OCI-LY7 (cell line): ENCODE measurements at regions not wholly inside any gene's neighbourhood (a gene's known extent, or its start where the extent isn't known, plus 50 kb on each side); places are given as distances from the start of the nearest gene placed in this dataset.

Source experiments
- BruUV-seq: library from RNA; stranded (reverse); fragments of 400-500 nt; replicated peaks from 2 replicates; lab custom pipeline; 2021; lab: Mats Ljungman, UMichigan
- CTCF ChIA-PET: fragments of 300-600 bp; sonication (Branson Sonifier 250); formaldehyde crosslinking; loops from one replicate; lab custom pipeline; 2022; ENCODE audit warnings: antibody characterized with exemption; ENCODE audit not compliant: unreplicated experiment; lab: Charles Lee
- POLR2A ChIA-PET: fragments of 300-600 bp; sonication (Branson Sonifier 250); formaldehyde crosslinking; loops from one replicate; lab custom pipeline; 2022; ENCODE audit warnings: antibody characterized with exemption; lab: Charles Lee
- DNase-seq: peaks from one replicate; pipeline ENCODE4 v3.0.0-alpha.2; 2015; ENCODE audit warnings: low spot score
- H2AFZ ChIP-seq: fragments of 200-600 bp; sonication (generic), shearing (Covaris generic); 2 replicates; pipeline ENCODE4 v1.6.1; 2014; ENCODE audit warnings: mild to moderate bottlenecking, antibody characterized with exemption, low read length, moderate library complexity
- H3K27ac ChIP-seq: fragments of 200-600 bp; sonication (generic); 2 replicates; pipeline ENCODE4 v1.5.1; 2014; ENCODE audit warnings: mixed run types, low read depth, mild to moderate bottlenecking, moderate library complexity, low read length, inconsistent platforms; ENCODE audit not compliant: poor library complexity, severe bottlenecking
- H3K36me3 ChIP-seq: fragments of 200-600 bp; sonication (generic); 2 replicates; pipeline ENCODE4 v1.6.1; 2014; ENCODE audit warnings: mild to moderate bottlenecking, antibody characterized with exemption, low read length, moderate library complexity, mixed read lengths; ENCODE audit not compliant: insufficient read depth
- H3K4me1 ChIP-seq: fragments of 200-600 bp; sonication (generic); 2 replicates; pipeline ENCODE4 v1.5.1; 2014; ENCODE audit warnings: mild to moderate bottlenecking, low read length; ENCODE audit not compliant: insufficient read depth, poor library complexity, severe bottlenecking
- H3K4me2 ChIP-seq: fragments of 200-600 bp; sonication (generic); 2 replicates; pipeline ENCODE4 v1.6.1; 2014; ENCODE audit warnings: mild to moderate bottlenecking, low read length
- H3K4me3 ChIP-seq: fragments of 200-600 bp; sonication (generic); 2 replicates; pipeline ENCODE4 v1.5.1; 2014; ENCODE audit warnings: mild to moderate bottlenecking, low read depth, low read length; ENCODE audit not compliant: poor library complexity, severe bottlenecking
- H3K79me2 ChIP-seq: fragments of 200-600 bp; sonication (generic); 2 replicates; pipeline ENCODE4 v1.6.1; 2016; ENCODE audit warnings: low read depth, mild to moderate bottlenecking, low read length, moderate library complexity, mixed read lengths; ENCODE audit not compliant: insufficient read depth
- H3K9me2 ChIP-seq: fragments of 200-600 bp; sonication (generic); 2 replicates; pipeline ENCODE4 v1.6.1; 2016; ENCODE audit warnings: mild to moderate bottlenecking, low read length, mixed read lengths; ENCODE audit not compliant: insufficient read depth
- H3K9me3 ChIP-seq: fragments of 200-600 bp; sonication (generic); 2 replicates; pipeline ENCODE4 v1.6.1; 2014; ENCODE audit warnings: mild to moderate bottlenecking, mixed run types, low read length, mixed read lengths
- H4K20me1 ChIP-seq: fragments of 200-600 bp; sonication (generic); 2 replicates; pipeline ENCODE4 v1.6.1; 2014; ENCODE audit warnings: mild to moderate bottlenecking, antibody characterized with exemption, low read length, moderate library complexity, mixed read lengths; ENCODE audit not compliant: insufficient read depth
- EZH2phosphoT487 ChIP-seq: fragments of 200-600 bp; sonication (generic); IDR thresholded peaks from 2 replicates; pipeline ENCODE4 v1.6.1; 2018; ENCODE audit warnings: low read depth, borderline replicate concordance, mild to moderate bottlenecking, mixed run types, antibody characterized with exemption, low read length, moderate library complexity, mixed read lengths
- intact Hi-C: fragments of 100-400 bp; cut with micrococcal nuclease; formaldehyde crosslinking; loops from one replicate; pipeline ENCODE4 v1.10.0; 2022; ENCODE audit not compliant: unreplicated experiment
- TF ChIP-seq, protein P1 (sequence below): fragments of 200-600 bp; sonication (generic); conservative IDR thresholded peaks from 2 replicates; pipeline ENCODE4 v1.5.1; 2014; ENCODE audit warnings: mild to moderate bottlenecking, antibody characterized with exemption, low read length, moderate library complexity, mixed read lengths

DNA sequence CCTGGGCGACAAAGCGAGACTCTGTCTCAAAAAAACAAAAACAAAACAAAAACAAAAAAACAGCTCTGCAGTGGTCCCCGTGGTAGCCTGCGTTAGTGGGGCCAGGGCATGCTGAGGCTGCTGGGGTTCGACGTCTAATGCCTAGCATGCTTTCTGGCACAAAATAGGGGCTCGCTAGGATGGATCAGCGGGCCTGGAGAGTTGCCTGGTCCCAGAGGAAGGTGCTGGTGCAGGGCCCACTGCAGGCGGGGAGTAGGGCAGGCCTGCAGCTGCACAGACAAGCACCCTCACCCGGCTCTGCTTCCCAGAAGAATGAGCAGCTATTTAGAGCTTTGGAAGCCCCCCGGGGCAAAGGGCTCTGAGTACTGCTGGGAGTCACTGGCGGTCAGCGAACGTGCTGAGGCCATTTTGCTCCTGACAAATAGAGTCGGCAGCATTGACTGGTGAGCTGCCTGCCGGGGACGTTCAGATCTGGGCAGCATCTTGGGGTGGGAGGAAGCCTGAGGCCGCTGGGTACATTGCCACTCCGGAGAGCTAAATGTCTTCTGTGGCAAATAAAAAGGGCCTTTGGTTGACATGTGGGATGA, 126.7 kb downstream of the OLFM1 start:
- POLR2A ChIA-PET: interaction anchor here (0.5 kb wide), 1 partner anchor 1344 kb away, joined by 3 read pairs; no protein-coding TSS in a partner anchor
- no peaks in the 10 kb centered on the region for H3K79me2 ChIP-seq
- no peak for DNase-seq
- H3K27ac ChIP-seq: no peak overlapping the region
- no peaks in the 10 kb centered on the region; the same call in 1 of the 2 replicates for H3K9me3 ChIP-seq
- no peak overlapping the region for H3K4me3 ChIP-seq
- intact Hi-C loops: no loop called here
- no peaks in the 10 kb centered on the region for H3K36me3 ChIP-seq
- no peaks in the 10 kb centered on the region for H3K9me2 ChIP-seq
- H3K4me1 ChIP-seq: no peaks in the 10 kb centered on the region
- CTCF ChIA-PET: no interaction called here
- BruUV-seq: no TSS peak
- H2AFZ ChIP-seq: no peak overlapping the region
- TF ChIP-seq EZH2phosphoT487: no peak
- TF ChIP-seq, protein P1, sequence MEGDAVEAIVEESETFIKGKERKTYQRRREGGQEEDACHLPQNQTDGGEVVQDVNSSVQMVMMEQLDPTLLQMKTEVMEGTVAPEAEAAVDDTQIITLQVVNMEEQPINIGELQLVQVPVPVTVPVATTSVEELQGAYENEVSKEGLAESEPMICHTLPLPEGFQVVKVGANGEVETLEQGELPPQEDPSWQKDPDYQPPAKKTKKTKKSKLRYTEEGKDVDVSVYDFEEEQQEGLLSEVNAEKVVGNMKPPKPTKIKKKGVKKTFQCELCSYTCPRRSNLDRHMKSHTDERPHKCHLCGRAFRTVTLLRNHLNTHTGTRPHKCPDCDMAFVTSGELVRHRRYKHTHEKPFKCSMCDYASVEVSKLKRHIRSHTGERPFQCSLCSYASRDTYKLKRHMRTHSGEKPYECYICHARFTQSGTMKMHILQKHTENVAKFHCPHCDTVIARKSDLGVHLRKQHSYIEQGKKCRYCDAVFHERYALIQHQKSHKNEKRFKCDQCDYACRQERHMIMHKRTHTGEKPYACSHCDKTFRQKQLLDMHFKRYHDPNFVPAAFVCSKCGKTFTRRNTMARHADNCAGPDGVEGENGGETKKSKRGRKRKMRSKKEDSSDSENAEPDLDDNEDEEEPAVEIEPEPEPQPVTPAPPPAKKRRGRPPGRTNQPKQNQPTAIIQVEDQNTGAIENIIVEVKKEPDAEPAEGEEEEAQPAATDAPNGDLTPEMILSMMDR: no peak
- no peaks in the 10 kb centered on the region for H4K20me1 ChIP-seq
- H3K4me2 ChIP-seq: no peak overlapping the region

DNA sequence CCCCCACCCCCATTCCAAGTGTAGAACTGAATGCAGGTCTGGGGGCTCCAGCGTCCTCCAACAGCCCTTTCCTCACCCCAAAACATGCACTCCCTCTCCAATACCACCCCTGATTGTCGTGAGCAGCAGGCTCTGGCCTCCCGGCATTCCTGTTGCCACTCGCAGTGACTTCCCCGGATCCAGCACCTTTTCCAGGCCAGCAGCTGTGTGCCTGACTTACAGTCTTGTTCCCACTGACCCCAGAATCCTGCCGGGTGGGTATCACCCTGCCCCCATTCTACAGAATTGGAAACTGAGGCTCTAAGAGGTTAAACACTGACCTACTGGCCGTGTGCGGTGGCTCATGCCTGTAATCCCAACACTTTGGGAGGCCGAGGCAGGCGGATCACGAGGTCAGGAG, 127.2 kb downstream of the OLFM1 start:
- Histone ChIP-seq H3K4me2 (no peak overlapping the region), H4K20me1 (no peaks in the 10 kb centered on the region), H3K9me3 (no peaks in the 10 kb centered on the region; the same call in 1 of the 2 replicates), H3K27ac (no peak overlapping the region), H3K79me2 (no peaks in the 10 kb centered on the region), H3K4me1 (no peaks in the 10 kb centered on the region), H3K36me3 (no peaks in the 10 kb centered on the region), H3K4me3 (no peak overlapping the region), H2AFZ (no peak overlapping the region), H3K9me2 (no peaks in the 10 kb centered on the region)
- no peak for TF ChIP-seq EZH2phosphoT487
- TF ChIP-seq, protein P1: no peak
- CTCF ChIA-PET: no interaction called here
- no TSS peak for BruUV-seq
- intact Hi-C loops: no loop called here
- no peak for DNase-seq
- POLR2A ChIA-PET: no interaction called here

DNA sequence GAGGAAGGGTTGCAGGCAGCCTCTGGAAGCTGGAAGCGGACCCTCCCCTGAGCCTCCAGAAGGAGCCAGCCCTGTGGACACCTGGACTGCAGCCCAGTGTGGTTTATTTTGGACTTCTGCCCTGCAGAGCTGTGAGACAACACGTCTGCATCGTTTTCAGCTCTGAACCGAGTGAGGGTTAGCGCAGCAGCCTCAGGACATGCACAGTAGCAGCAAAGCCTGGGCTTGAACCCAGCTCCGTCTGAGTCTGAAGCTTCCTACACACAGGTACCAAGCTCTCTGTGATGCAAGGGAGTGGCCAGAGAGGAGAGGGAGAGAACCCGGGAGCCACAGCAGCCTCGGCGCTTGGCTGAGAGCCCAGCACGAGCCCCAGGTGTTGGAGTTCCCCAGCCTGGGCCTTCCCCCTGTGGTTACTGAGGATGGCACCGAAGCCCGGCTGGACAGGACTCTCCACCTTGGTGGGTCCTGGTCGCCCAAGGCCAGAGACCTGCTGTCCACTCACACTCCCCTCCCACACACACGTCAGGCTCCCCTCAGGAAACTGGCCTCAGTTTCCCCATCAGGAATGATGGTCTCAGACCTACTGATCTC, 128.2 kb downstream of the OLFM1 start:
- H3K4me1 ChIP-seq: no peaks in the 10 kb centered on the region
- ChIA-PET POLR2A (no interaction called here), CTCF (no interaction called here)
- no TSS peak for BruUV-seq
- H4K20me1 ChIP-seq: no peaks in the 10 kb centered on the region
- H3K79me2 ChIP-seq: no peaks in the 10 kb centered on the region
- H3K36me3 ChIP-seq: no peaks in the 10 kb centered on the region
- no peak overlapping the region for H2AFZ ChIP-seq
- H3K9me3 ChIP-seq: no peaks in the 10 kb centered on the region; the same call in 1 of the 2 replicates
- no peak overlapping the region for H3K4me3 ChIP-seq
- DNase-seq: no peak
- H3K27ac ChIP-seq: no peak overlapping the region
- TF ChIP-seq, protein P1: no peak
- TF ChIP-seq EZH2phosphoT487: no peak
- no peak overlapping the region for H3K4me2 ChIP-seq
- intact Hi-C loops: no loop called here
- no peaks in the 10 kb centered on the region for H3K9me2 ChIP-seq
